ENCODE measurements at regions not wholly inside any gene's neighbourhood (a gene's known extent, or its start where the extent isn't known, plus 50 kb on each side); places are given as distances from the start of the nearest gene placed in this dataset.
A peak's percentile ranks its signal among the peaks of the same experiment; 100 is the strongest.

DNA sequence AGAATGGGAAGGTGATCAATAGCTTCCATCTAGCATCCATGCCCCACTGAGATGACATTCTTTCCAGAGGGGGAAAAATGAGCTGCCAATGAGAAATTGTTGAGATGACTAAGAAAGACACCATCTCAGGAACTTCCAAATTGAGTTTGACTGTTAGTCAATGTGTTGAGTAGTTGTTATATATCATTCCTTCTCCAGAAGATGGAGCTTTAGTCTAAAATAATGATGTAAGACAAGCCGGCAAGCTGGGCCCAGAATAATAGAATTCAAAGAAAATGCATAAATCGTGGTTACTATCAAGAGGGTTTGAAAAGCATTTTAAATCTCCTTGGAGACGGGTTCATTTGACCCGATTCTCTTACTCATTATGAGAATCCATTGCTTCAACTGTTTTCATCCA lies 71.0 kb upstream of the ATF7IP2 start:
- no peak for DNase-seq (ENCODE audit: low spot score)
- no peak overlapping the region for H3K9ac ChIP-seq
- no peaks in the 10 kb centered on the region for H3K27me3 ChIP-seq
- H3K27ac ChIP-seq: no peak overlapping the region
- no peak overlapping the region for H2AFZ ChIP-seq (replicated peaks)
- Mint-ChIP-seq H3K9me3 (no peaks in the 10 kb centered on the region), H3K27ac (no peak overlapping the region), H3K27me3 (ENCODE audit: insufficient read depth, low read depth) (peaks cover 6% of the 10 kb centered on the region), H3K4me1 (peaks cover 9% of the 10 kb centered on the region), H3K4me3 (no peak overlapping the region), H3K36me3 (no peaks in the 10 kb centered on the region)
- peaks cover 14% of the 10 kb centered on the region for H3F3A ChIP-seq (ENCODE audit: low read depth)
- no peaks in the 10 kb centered on the region for H3K36me3 ChIP-seq
- no peaks in the 10 kb centered on the region for H3K9me3 ChIP-seq (ENCODE audit: low read depth)
- H3K4me1 ChIP-seq: peaks cover 6% of the 10 kb centered on the region
- H3K79me2 ChIP-seq (ENCODE audit: low read depth): no peaks in the 10 kb centered on the region
- TF ChIP-seq CTCF (IDR thresholded peaks at IDR 0.05) (peak; percentile 4), EZH2phosphoT487 (IDR thresholded peaks at IDR 0.05) (no peak)
- H3K4me2 ChIP-seq: no peak overlapping the region
- H3K4me3 ChIP-seq: no peak overlapping the region
- H4K20me1 ChIP-seq (ENCODE audit: low read depth): no peaks in the 10 kb centered on the region

GRCh38 chr16:10317425-10318001 lies 68.3 kb upstream of the ATF7IP2 start:
- Mint-ChIP-seq H3K27me3 (ENCODE audit: insufficient read depth, low read depth) (peaks cover 7% of the 10 kb centered on the region), H3K4me1 (peaks cover 9% of the 10 kb centered on the region), H3K36me3 (no peaks in the 10 kb centered on the region), H3K4me3 (no peak overlapping the region), H3K9me3 (no peaks in the 10 kb centered on the region), H3K27ac (no peak overlapping the region)
- no peak for DNase-seq (ENCODE audit: low spot score)
- H4K20me1 ChIP-seq (ENCODE audit: low read depth): no peaks in the 10 kb centered on the region
- H3K79me2 ChIP-seq (ENCODE audit: low read depth): no peaks in the 10 kb centered on the region
- no peaks in the 10 kb centered on the region for H3K36me3 ChIP-seq
- no peaks in the 10 kb centered on the region for H3K27me3 ChIP-seq
- H3K4me2 ChIP-seq: no peak overlapping the region
- H2AFZ ChIP-seq (replicated peaks): no peak overlapping the region
- no peak overlapping the region for H3K9ac ChIP-seq
- peaks cover 6% of the 10 kb centered on the region for H3K4me1 ChIP-seq
- TF ChIP-seq CTCF (IDR thresholded peaks at IDR 0.05): no peak
- TF ChIP-seq EZH2 (IDR thresholded peaks at IDR 0.05): no peak
- TF ChIP-seq EZH2phosphoT487 (IDR thresholded peaks at IDR 0.05): no peak
- H3K9me3 ChIP-seq (ENCODE audit: low read depth): no peaks in the 10 kb centered on the region
- H3K27ac ChIP-seq: no peak overlapping the region
- peaks cover 21% of the 10 kb centered on the region for H3F3A ChIP-seq (ENCODE audit: low read depth)
- H3K4me3 ChIP-seq: no peak overlapping the region

DNA sequence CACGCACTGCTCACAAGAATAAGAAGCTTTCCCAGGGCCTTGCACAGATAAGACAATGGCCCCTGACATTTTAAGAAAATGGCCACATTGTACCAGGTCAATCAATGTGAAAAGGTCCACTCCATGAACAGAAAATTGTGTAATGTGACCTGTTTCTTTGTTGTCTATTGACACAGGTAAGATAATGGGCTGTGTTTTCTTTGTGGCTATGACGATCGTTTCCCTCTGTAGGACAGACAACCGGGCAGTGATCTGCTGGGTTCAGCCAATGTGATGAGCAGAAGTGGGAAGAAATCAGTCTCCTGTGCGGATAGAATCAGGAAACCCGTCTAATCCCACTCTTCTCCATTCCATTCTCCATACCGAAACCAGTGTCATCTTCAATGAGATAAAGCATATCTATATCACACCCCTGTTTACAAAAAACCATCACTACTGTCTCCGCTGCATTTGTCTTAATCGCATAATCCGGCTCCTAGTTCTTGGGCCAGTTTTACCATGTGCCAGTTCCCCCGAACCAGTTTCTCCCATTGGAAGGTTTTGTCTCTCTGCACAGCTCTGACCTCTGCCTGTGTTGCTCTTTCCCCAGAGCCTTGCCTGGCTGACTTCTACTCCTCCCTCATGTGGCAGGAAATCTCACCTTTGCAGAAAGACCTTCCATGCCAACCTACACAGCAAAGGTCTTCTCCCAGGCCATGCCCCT lies 66.9 kb upstream of the ATF7IP2 start:
- Histone ChIP-seq H3K36me3 (no peaks in the 10 kb centered on the region), H3K27me3 (no peaks in the 10 kb centered on the region), H3K4me2 (peak overlapping the region; percentile 40), H2AFZ (replicated peaks) (peak overlapping the region; percentile 75), H3K79me2 (ENCODE audit: low read depth) (no peaks in the 10 kb centered on the region), H3K4me3 (no peak overlapping the region), H3K4me1 (peaks cover 6% of the 10 kb centered on the region), H3K9me3 (ENCODE audit: low read depth) (no peaks in the 10 kb centered on the region), H3F3A (ENCODE audit: low read depth) (peaks cover 21% of the 10 kb centered on the region), H3K27ac (peak overlapping the region; percentile 13), H4K20me1 (ENCODE audit: low read depth) (no peaks in the 10 kb centered on the region), H3K9ac (no peak overlapping the region)
- Mint-ChIP-seq H3K27ac (peak overlapping the region; percentile 15), H3K27me3 (ENCODE audit: insufficient read depth, low read depth) (peaks cover 6% of the 10 kb centered on the region), H3K36me3 (no peaks in the 10 kb centered on the region), H3K9me3 (no peaks in the 10 kb centered on the region), H3K4me1 (peaks cover 9% of the 10 kb centered on the region), H3K4me3 (no peak overlapping the region)
- TF ChIP-seq EZH2 (IDR thresholded peaks at IDR 0.05) (no peak), CTCF (IDR thresholded peaks at IDR 0.05) (no peak), EZH2phosphoT487 (IDR thresholded peaks at IDR 0.05) (no peak)
- no peak for DNase-seq (ENCODE audit: low spot score)

All from neural progenitor cell (in vitro differentiated cells).